ENCODE measurements at regions not wholly inside any gene's neighbourhood (a gene's known extent, or its start where the extent isn't known, plus 50 kb on each side); places are given as distances from the start of the nearest gene placed in this dataset.

- H3K4me3 ChIP-seq (replicated peaks in 1 of 2; ENCODE audit: low read depth in 2 of 2, low read length in 2 of 2): no peak overlapping the region
- DNase-seq (ENCODE audit: low read depth in 2 of 2): peak in 1 of 2 donors; percentile 16
- no peak for TF ChIP-seq CTCF (IDR thresholded peaks at IDR 0.05; ENCODE audit: low read depth, low read length)
Observed at GRCh38 chr17:5715478-5715877, 131.2 kb upstream of the NLRP1 start.

- no peak overlapping the region for H3K4me3 ChIP-seq (replicated peaks in 1 of 2; ENCODE audit: low read depth in 2 of 2, low read length in 2 of 2)
- no peak for DNase-seq (ENCODE audit: low read depth in 2 of 2)
- no peak for TF ChIP-seq CTCF (IDR thresholded peaks at IDR 0.05; ENCODE audit: low read depth, low read length)
Observed at GRCh38 chr17:5718726-5719125, 134.4 kb upstream of the NLRP1 start.

- no peak for DNase-seq (ENCODE audit: low read depth in 2 of 2)
- TF ChIP-seq CTCF (IDR thresholded peaks at IDR 0.05; ENCODE audit: low read depth, low read length): no peak
- H3K4me3 ChIP-seq (replicated peaks in 1 of 2; ENCODE audit: low read depth in 2 of 2, low read length in 2 of 2): no peak overlapping the region
Observed at GRCh38 chr17:5719976-5720375, 135.7 kb upstream of the NLRP1 start.

- no peak overlapping the region for H3K4me3 ChIP-seq (replicated peaks in 1 of 2; ENCODE audit: low read depth in 2 of 2, low read length in 2 of 2)
- no peak for TF ChIP-seq CTCF (IDR thresholded peaks at IDR 0.05; ENCODE audit: low read depth, low read length)
- DNase-seq (ENCODE audit: low read depth in 2 of 2): no peak
Observed at GRCh38 chr17:5730373-5730772, 146.1 kb upstream of the NLRP1 start.

GRCh38 chr17:5740937-5741336 lies 156.6 kb upstream of the NLRP1 start:
- no peak for DNase-seq (ENCODE audit: low read depth in 2 of 2)
- no peak for TF ChIP-seq CTCF (IDR thresholded peaks at IDR 0.05; ENCODE audit: low read depth, low read length)
- no peak overlapping the region for H3K4me3 ChIP-seq (replicated peaks in 1 of 2; ENCODE audit: low read depth in 2 of 2, low read length in 2 of 2)

GRCh38 chr17:5741810-5742209 lies 157.5 kb upstream of the NLRP1 start:
- no peak for TF ChIP-seq CTCF (IDR thresholded peaks at IDR 0.05; ENCODE audit: low read depth, low read length)
- DNase-seq (ENCODE audit: low read depth in 2 of 2): no peak
- no peak overlapping the region for H3K4me3 ChIP-seq (replicated peaks in 1 of 2; ENCODE audit: low read depth in 2 of 2, low read length in 2 of 2)

GRCh38 chr17:5745111-5745813 lies 161.0 kb upstream of the NLRP1 start:
- H3K4me3 ChIP-seq (replicated peaks in 1 of 2; ENCODE audit: low read depth in 2 of 2, low read length in 2 of 2): no peak overlapping the region
- no peak for DNase-seq (ENCODE audit: low read depth in 2 of 2)
- no peak for TF ChIP-seq CTCF (IDR thresholded peaks at IDR 0.05; ENCODE audit: low read depth, low read length)
